ENCODE measurements at regions not wholly inside any gene's neighbourhood (a gene's known extent, or its start where the extent isn't known, plus 50 kb on each side); places are given as distances from the start of the nearest gene placed in this dataset.

DNA sequence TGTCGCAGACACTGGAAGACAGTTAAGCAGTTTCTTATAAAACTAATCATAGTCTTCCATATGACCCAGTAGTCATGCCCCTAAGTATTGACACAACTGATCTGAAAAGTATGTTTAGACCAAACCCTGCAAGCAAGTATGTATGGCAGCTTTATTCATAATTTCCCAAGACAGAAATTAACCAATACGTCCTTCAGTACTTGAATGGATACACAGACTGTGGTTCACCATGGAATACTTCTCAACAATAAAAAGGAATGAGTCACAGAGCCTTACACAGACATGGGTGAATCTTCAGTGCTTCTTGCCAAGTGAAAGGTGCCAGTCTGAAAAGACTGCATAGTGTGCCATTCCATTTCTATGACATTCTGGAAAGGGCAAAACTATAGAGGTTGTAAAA, 50.2 kb upstream of the AKR1E2 start:
- no peak for DNase-seq (ENCODE audit: low read depth)

DNA sequence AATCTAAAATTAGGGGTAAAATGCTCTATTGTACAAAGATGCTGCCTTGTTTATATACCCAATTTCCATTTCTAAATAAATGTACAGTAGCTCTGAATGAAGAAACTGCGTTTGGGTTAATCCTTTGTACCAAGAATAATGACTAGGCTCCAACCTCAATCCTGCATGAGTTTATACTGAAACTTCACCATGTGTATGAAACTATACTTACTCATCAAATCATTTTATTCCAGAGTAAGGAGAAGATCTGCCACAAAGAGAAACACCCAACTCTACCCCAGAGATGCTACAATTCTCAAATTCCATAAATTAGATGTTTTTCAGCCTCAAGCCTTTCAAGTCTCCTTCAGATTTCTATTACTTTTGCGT, 53.8 kb upstream of the AKR1E2 start:
- no peak for DNase-seq (ENCODE audit: low read depth)

DNA sequence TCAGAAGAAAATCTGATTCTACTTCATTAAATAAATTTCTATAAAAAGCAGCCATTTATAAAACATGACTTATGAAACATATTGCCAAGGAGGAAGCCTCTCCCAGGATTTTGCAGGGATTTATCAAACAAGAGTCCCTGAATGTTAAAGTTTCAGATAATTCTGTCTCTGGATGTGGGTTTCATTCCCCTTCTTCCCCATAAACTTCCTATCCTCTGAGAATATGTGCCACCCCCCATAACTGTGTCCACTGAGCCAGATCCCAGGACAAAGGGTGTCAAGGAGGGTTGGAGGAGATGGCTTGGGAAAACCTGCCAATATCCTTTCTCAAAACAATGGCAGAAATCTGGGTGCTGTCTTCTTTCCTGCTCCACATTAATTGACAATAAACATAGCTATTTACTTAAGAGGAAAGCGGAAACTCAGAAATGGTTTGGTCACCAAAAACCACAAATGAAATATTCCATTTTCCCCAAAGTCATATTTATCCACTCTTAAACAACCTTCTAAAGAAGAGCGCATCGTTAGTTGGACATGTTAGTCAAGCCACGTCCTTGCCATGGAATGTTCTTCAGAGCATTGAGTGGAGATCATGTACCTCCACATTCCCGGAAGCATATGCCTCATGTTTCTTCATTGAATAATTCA, 54.3 kb upstream of the AKR1E2 start:
- DNase-seq (ENCODE audit: low read depth) = no peak

DNA sequence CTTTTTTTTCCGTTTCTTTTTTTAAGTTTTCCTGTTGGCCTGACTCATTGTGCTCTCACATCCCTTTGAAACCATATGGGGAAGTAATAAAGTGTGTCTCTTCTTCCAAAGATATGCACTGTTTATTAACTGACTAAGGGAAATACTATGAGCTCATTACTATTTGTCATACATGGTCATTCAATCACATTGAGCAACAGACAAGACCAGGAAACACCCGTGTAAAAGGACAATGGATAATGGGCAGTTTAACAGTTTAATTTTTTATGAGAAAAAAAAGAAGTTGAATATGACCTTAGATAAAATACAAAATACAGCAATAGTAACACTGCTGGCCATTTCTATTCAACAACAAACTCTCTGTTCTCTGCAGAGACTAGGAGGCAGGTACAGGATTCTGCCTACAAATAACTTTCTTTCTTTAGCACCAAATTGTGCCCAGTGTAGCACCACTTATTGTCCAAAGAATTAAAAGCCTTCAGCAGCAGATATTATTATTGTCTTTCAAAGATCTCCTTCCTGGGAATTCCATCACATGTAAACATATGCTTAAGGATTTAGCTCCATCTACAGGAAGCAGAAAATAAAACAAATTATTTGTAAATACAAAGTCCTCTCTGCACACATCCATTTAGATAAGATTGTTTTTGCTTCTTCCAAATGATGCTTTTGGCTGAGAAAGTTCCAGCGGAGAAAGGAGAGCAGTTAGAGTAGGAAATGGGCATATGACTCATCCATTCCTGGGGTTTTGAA, 55.0 kb upstream of the AKR1E2 start:
- DNase-seq (ENCODE audit: low read depth) = no peak

DNA sequence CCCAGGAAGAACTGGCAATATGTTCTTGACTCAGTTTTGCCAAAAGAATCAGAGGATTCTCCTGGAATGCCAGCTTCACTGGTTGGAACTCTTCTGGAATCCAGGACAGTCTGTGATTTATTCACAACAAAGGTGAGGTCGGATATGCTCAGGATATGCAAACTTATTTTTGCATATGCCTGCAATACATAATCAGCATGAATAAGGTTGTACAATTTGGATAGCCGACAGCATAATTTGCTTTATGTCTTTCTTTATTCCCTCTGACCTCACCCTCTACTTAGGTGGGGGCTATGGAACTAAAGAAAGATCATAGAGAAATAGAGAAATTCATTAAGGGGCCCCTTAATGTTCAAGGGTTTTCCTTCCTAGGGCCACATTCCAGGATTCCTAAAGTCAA, 57.6 kb upstream of the AKR1E2 start:
- no peak for DNase-seq (ENCODE audit: low read depth)

DNA sequence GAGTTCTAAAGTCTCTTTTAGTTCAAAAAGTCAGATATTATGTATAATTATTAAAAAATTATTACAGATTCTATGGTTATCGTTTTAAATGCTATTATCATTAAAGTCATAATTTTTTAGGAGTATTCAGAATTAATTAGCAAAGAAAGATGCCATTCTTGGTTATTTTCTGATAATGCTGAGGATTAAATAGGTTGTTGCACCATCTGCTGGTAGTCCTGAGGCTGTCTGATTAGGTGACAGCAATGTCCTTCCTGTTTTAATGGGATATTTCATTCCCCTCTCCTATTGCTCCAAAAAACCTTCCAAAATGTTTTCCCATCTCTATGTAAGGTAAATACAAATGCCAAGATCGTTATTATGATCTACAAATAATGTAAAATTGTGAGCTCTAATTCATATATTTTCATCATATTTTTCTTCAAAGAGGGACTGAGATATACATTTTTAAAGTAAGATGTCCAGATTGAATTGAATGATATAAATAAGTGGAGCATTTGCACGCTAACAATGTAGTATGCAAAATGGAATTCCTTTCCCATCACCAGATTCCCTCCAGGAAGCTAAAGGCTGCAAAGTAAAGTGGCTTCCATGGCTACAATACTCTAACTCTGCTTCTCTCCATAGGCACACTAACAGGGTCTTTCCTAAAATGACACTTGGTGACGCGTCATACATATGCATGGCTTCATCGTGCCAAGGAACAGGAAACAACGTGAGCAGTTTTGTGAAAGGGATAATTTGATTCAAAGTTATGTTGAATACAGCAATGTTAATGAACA, 58.8 kb upstream of the AKR1E2 start:
- DNase-seq (ENCODE audit: low read depth) = no peak

DNA sequence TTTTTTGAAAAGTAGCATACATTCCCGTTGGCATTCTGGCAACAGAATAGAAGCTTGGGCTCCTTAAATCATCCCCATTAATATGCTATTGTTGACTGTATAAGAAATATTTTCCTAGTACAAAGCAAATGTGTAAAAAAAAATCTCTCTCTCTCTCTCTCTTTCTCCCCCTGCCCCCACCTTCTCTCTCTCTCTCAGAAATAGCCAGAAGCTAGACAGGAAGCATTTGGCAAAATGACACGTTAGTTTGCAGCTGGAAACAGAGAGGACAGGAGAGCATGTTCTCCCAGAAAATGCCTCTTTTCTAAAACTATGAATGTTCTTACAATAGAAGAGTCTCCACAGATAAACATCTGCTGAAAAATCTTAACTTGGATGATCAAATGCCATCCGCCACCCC, 59.6 kb upstream of the AKR1E2 start:
- DNase-seq (ENCODE audit: low read depth) = no peak

DNA sequence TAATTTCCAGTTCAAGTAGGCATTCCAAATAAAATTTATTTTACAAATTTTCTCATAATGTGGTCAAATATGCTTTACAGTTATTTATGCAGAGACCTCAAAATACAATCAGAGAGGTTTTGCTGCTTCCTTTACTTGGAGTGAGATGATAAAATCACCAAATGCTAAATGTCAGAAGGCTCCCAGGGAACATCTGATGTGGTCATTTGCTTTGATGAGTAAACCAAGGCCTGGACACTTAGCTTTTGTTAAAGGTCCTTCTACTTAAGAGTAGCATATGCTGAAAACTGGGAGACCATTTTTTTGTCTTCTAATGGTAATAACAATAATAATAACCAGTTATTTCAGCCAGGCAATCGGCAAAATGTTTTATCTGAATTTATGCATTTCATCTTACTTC, 60.6 kb upstream of the AKR1E2 start:
- DNase-seq (ENCODE audit: low read depth) = no peak

DNA sequence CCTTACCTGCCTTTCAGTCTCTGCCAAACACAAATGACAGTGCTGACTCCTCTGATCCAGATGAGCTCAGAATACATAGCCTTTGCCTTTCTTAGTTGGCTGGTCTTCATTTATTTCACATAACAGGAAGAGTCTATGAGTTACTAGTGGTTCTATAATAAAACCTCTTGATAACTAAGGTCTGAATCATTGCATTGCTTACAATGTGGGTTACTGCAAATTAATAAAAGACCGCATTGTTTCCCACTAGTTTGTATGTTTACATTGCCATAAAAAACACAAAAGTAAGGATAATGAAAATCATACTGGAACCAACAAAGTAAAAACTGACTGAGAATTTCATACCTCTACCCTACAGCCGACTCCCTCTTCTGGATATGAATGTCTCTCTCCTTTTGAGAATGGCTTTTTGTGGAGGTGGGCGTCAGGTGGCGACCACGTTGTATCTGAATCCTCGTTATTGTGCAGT, 62.0 kb upstream of the AKR1E2 start:
- no peak for DNase-seq (ENCODE audit: low read depth)

DNA sequence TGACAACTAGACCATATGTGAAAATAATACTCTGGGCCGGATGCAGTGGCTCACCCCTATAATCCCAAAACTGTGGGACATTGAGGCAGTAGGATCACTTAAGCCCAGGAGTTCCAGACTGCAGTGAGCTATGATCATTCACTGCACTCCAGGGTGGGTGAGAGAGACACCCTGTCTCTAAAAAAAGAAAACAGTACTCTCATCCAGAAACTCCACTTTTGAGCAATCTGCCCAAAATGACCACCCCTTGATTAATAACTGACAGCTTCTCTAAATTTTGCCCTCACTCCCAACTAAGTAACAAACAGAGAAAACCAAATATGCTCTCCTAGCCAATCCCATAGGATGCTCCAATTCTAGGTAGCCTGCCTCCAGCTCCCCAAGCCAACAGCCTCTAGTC, 62.5 kb upstream of the AKR1E2 start:
- no peak for DNase-seq (ENCODE audit: low read depth)

DNA sequence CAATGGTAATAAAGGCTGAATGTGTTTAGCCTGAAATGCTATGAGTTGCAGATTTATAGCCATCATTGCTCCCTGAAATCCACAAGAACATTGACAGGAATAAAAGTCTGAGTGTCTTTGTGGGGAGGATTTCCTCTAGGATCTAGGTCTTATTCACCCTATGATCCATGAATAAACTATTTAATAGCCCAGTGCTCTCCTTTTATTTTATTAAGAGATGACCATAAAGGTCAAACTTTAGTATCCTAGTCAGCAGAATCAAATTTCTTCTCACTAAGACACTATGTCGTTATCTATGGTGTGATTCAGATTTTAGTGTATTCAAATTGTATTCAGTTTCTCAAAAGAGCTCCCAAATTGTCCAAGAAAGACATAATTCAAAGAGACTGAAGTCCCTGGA, 67.8 kb upstream of the AKR1E2 start:
- DNase-seq (ENCODE audit: low read depth) = no peak

DNA sequence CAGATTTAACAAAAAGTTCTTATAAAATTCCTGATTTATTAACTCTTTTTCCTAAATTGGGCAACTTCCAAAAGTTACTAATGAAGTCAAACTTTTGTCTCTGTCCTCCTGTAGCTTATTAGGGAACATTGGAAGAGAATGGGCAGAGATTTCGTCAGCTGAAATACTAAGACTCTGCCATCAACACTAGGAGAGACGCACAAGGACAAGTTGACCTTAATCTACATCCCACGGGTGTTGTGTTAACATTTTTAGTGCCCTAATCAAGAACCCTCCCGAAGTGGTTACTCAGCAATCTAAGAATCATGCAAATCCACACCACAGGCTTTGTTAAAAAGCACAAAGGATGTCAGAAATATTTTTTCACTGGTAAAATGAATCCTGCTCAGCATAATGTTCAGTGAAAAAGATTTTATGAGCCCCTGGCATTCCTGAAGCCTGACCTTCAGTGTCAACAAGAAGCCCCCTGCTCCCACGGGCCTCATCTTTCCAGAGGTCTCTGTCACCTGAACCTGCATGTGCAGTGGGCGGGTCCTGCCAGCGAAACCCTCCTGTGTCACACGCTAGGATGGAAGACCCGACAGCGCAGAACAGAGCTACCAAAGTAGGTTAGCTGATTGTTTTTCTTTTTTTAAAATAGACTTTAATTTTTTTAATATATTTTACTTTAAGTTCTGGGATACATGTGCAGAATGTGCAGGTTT, 70.6 kb upstream of the AKR1E2 start:
- DNase-seq (ENCODE audit: low read depth) = no peak

DNA sequence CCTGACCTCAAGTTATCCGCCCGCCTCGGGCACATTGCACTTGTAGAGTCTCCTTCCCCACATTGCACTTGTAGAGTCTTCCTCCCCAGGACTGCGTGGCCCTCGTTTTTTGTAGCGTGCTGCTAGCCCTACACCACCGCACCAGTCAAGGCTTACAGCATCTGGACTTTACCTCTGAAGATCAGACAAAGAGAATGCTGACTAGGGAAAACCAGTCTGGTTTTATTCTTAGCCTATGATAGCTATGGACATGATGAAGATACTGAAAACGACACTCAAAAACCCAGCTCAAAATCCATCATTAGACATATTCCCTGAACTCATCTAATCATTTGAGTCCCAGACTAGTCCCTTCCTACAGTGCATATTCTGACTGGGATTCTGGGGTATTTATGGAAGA, 71.9 kb upstream of the AKR1E2 start:
- DNase-seq (ENCODE audit: low read depth) = no peak

DNA sequence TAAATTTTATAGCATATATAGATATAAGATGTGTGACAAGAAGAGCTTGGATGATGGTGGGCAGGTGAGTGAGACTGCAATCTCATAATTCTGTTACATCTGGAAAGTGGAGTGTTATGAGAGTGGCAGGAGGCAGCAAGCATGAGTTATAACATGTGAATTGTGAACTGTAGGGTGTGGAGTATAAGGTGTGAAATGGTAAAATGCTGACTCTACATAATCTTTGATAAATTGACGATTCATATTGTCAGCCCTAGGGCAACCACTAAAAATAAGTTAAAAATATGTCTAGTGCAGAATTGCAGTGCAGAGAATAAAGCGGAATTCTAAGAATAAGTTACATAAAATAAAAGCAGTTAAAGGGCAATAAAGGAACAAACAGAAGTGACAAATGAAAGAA, 74.8 kb upstream of the AKR1E2 start:
- DNase-seq (ENCODE audit: low read depth) = no peak

DNA sequence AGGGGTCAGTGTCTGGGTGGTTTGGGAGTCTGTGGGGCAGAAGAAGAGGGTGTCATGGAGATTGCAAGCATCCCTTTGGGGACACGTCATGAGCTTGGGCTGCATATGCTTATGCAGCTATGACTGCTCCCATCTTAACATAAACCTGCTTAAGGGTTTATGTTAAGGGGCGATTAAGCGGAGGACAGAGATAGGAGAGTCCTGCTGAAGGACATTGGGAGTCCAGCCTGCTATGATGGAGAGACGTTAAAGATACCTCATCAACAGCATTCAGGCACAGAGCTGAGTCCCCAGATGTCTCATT, 76.8 kb upstream of the AKR1E2 start:
- DNase-seq (ENCODE audit: low read depth) = no peak

DNA sequence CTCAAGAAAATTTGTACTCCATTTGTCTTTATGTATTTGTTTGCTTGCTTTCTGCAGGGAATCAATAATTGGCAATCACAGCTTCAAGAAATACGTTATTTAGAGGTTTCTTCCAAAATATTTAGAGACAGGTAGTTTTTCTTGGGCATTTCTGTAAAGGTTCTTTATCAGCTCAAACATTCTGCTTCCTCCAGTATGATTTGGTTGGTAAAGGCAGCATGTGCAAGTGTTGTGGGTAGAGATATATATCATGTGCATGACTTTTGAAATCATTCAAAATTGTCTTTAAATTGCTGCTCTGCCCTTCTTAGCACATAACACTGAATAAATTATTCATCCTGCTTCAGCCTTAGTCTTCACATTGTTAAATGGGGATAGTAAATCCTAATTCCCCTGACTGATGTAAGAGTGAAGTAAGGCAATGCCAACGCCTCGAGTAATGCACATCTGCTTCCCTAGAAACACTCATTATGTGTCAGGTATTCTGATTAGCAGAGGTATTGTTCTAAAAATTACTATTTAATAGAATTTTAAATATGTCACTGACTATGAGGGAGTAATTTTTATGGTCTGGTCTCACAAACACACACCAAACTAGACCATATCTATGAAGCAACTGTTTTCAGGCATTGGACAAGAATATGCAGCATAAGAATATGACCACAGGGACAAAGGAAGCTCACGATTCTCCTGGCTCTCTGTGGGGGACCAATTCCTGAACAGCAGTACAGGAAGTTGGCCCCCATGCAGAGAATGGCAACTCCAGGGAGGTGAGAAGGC, 77.3 kb upstream of the AKR1E2 start:
- no peak for DNase-seq (ENCODE audit: low read depth)

DNA sequence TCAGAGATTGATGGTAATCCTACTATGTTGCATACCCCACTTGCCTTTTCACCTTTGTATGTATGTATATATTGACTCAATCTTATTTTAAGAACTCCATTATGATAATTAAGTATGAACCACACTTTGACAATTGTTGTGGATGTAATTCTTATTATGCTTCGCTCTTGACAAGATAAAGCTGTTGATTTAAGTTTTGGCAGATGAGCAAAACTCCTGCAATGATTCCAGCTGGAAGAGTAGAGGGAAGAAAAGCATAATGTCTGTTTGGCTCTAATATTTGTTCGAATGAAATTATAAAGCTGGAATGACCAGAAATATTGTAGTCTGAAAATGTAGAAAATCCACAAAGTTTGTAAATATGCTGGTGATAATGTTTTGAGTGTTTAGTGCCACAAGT, 83.8 kb upstream of the AKR1E2 start:
- no peak for DNase-seq (ENCODE audit: low read depth)

DNA sequence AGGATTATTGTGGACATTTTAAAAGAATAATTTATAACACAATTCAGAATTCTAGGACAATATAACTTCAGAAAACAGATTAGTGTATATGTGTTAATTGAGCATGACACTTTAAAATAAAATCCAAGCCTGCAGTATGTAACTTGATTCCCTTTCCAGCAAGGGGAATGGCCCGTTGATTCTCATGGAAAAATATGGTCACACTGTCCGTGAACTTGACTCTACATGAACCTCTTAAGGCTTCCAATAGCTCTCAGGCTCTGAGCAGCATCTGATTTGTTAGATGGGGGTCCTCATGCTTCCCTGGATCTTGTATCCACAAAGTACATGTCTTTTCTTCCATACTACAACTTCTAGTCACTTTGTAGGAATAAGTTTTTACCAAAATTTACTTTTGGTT, 85.5 kb upstream of the AKR1E2 start:
- DNase-seq (ENCODE audit: low read depth) = no peak

DNA sequence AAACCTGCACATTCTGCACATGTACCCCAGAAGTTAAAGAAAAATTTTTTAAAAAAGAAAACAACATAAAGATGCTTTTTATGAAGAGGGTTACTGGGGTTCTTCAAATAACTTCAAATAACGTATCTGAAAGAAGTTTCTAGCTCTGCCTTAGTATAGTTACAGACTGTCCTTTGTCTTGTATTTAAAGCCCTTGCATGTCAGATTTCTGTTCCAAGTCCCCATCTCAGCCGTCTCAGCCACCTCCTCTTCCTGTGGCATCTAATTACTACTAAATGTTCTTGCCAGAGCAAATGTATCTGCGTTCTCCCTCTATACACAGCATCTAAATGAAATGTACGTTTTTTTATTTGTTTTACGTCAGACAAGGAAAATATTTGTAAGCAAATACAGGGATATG, 89.4 kb upstream of the AKR1E2 start:
- DNase-seq (ENCODE audit: low read depth) = no peak

DNA sequence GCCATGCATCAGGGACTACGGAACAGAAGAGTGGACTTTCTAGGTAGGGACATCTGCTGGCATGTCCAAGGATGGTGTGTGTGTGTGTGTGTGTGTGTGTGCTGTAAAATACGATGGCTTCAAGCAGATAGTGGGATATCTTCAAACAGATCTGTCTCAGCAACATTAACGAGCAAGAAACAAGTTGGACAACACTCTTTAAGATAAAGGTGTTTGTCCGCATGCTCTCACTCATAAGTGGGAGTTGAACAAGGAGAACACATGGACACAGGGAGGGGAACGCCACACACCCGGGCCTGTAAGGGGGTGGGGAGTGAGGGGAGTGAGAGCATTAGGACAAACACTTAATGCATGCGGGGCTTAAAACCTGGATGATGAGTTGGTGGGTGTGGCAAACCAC, 89.8 kb upstream of the AKR1E2 start:
- no peak for DNase-seq (ENCODE audit: low read depth)

DNA sequence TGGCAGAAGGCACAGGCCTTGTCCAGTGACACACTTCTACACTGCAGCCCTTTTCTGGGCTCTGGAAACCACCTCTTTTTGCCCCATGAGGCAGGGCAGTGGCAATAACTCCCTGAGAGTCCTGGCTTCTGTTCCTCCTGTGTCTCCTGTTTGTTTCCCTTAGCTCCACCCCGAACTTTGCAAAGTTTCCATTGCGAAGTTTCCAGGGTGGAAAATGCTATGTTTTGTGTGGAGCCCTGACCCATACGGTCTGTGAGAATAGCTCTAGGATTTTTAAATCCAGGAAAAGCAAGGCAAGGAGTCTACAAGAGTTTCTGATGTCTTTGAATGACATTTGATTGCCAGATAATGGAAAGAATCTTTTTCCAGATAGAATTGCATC, 92.2 kb upstream of the AKR1E2 start:
- no peak for DNase-seq (ENCODE audit: low read depth)

Data from stimulated activated CD4-positive, alpha-beta T cell treated with anti-CD3 and anti-CD28 coated beads, Interleukin-2, amount 100 ng/mL, for 4 hours (primary cell).